Neuronal stem cell (in vitro differentiated cells): ENCODE measurements at regions not wholly inside any gene's neighbourhood (a gene's known extent, or its start where the extent isn't known, plus 50 kb on each side); places are given as distances from the start of the nearest gene placed in this dataset.

ENCODE experiments used
- DNase-seq: peaks from one replicate; pipeline ENCODE4 v3.0.0-alpha.2; 2013; ENCODE audit warnings: low spot score
- H2AFZ ChIP-seq: one replicate; pipeline ENCODE4 v1.6.1; 2013; ENCODE audit warnings: mild to moderate bottlenecking, low read length, inconsistent platforms
- H2AK5ac ChIP-seq: 2 replicates; pipeline ENCODE4 v1.6.1; 2013; ENCODE audit warnings: low read depth, mild to moderate bottlenecking, inconsistent platforms, low read length, moderate library complexity, mixed read lengths
- H2BK120ac ChIP-seq: 2 replicates; pipeline ENCODE4 v1.6.1; 2013; ENCODE audit warnings: low read depth, mild to moderate bottlenecking, inconsistent platforms, low read length, moderate library complexity, mixed read lengths
- H2BK12ac ChIP-seq: one replicate; pipeline ENCODE4 v1.6.1; 2013; ENCODE audit warnings: low read length, inconsistent platforms
- H2BK15ac ChIP-seq: 2 replicates; pipeline ENCODE4 v1.6.1; 2013; ENCODE audit warnings: mild to moderate bottlenecking, low read length, inconsistent platforms, mixed read lengths
- H2BK5ac ChIP-seq: one replicate; pipeline ENCODE4 v1.6.1; 2013; ENCODE audit warnings: inconsistent platforms, mild to moderate bottlenecking, low read length, moderate library complexity
- H3K14ac ChIP-seq: one replicate; pipeline ENCODE4 v1.6.1; 2013; ENCODE audit warnings: low read length, inconsistent platforms
- H3K18ac ChIP-seq: 2 replicates; pipeline ENCODE4 v1.6.1; 2013; ENCODE audit warnings: low read length, inconsistent platforms
- H3K23ac ChIP-seq: 2 replicates; pipeline ENCODE4 v1.6.1; 2013; ENCODE audit warnings: low read depth, mild to moderate bottlenecking, mixed read lengths, low read length, inconsistent platforms; ENCODE audit not compliant: poor library complexity
- H3K27ac ChIP-seq: replicated peaks from 3 replicates; pipeline ENCODE4 v1.5.1; 2013; ENCODE audit warnings: low read length, inconsistent platforms
- H3K27me3 ChIP-seq, 3 experiments: 2 replicates each; pipeline ENCODE4 v1.6.1; 2013; ENCODE audit warnings: low read length in 3 of 3, mild to moderate bottlenecking in 2 of 3, inconsistent platforms in 1 of 3, low read depth in 1 of 3, mixed read lengths in 1 of 3, moderate library complexity in 1 of 3; ENCODE audit not compliant: control insufficient read depth in 3 of 3, insufficient read depth in 3 of 3
- H3K36me3 ChIP-seq, 2 donors: replicated peaks in 1 of 2; 2 replicates each; pipeline ENCODE4 v1.6.1; 2013; ENCODE audit warnings: low read length in 2 of 2; ENCODE audit not compliant: control insufficient read depth in 2 of 2, insufficient read depth in 2 of 2
- H3K4ac ChIP-seq: 2 replicates; pipeline ENCODE4 v1.6.1; 2013; ENCODE audit warnings: inconsistent platforms, mild to moderate bottlenecking, low read length, moderate library complexity
- H3K4me1 ChIP-seq, 2 donors: 1 replicate in 1 of 2; 2 replicates in 1 of 2; pipeline ENCODE4 v1.6.1; 2013; ENCODE audit warnings: low read length in 2 of 2, low read depth in 1 of 2; ENCODE audit not compliant: control insufficient read depth in 2 of 2, insufficient read depth in 1 of 2
- H3K4me2 ChIP-seq: one replicate; pipeline ENCODE4 v1.6.1; 2013; ENCODE audit warnings: mild to moderate bottlenecking, low read length, inconsistent platforms; ENCODE audit not compliant: insufficient read depth, poor library complexity, severe bottlenecking
- H3K4me3 ChIP-seq, 2 donors: 2 replicates each; pipeline ENCODE4 v1.5.1; 2013; ENCODE audit warnings: low read length in 2 of 2, mild to moderate bottlenecking in 2 of 2, inconsistent platforms in 1 of 2, moderate library complexity in 1 of 2
- H3K79me1 ChIP-seq: one replicate; pipeline ENCODE4 v1.6.1; 2013; ENCODE audit warnings: low read depth, mild to moderate bottlenecking, inconsistent platforms, low read length, moderate library complexity
- H3K9ac ChIP-seq: one replicate; pipeline ENCODE4 v1.6.1; 2013; ENCODE audit warnings: mild to moderate bottlenecking, low read depth, low read length, inconsistent platforms; ENCODE audit not compliant: poor library complexity
- H3K9me3 ChIP-seq, 2 donors: replicated peaks in 1 of 2; 2 replicates each; pipeline versions ENCODE3 to v1.6.1; 2013; ENCODE audit warnings: low read length in 2 of 2, mild to moderate bottlenecking in 2 of 2, inconsistent platforms in 1 of 2, low read depth in 1 of 2, mixed read lengths in 1 of 2, moderate library complexity in 1 of 2; ENCODE audit not compliant: control insufficient read depth in 2 of 2, insufficient read depth in 1 of 2
- H4K8ac ChIP-seq: one replicate; pipeline ENCODE4 v1.6.1; 2013; ENCODE audit warnings: low read depth, mild to moderate bottlenecking, inconsistent platforms, low read length, moderate library complexity
- H4K91ac ChIP-seq: one replicate; pipeline ENCODE4 v1.6.1; 2013; ENCODE audit warnings: low read length, low read depth, mild to moderate bottlenecking, inconsistent platforms; ENCODE audit not compliant: poor library complexity
- WGBS, 2 donors: extraction: QIAGEN DNeasy Blood & Tissue Kit; methylation state at CpG; one replicate each; pipeline ENCODE4 v1.1.7; 2013; ENCODE audit warnings: missing lambda C conversion rate in 2 of 2, mixed read lengths in 1 of 2; ENCODE audit not compliant: insufficient read length in 2 of 2, insufficient replicate concordance in 1 of 2; ENCODE audit errors: extremely low coverage in 2 of 2; 5-methylcytosine and 5-hydroxymethylcytosine counted together

DNA sequence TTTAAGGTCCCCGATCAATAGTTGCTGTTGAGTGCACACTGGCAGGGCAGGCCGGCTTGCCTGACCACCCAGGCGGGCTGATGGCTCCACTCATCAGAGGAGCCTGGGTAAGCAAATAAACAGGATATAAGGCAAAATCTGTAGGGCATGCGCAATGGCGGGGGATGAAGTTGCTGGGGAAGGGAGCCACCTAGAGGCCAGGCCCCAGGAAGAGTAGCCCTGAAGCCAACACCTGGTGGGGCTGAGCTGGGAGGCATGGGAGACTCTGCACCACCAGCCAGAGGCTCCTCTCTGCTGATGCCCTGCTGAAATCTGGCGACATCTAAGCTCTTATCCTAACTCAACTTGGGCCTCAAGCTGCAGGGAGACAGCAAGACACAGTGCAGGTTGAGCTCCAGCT is 324.3 kb downstream of the ZNF536 start:
- H4K8ac ChIP-seq, result no peak overlapping the region
- no peak overlapping the region for H4K91ac ChIP-seq
- no peak overlapping the region for H2AFZ ChIP-seq
- H2BK120ac ChIP-seq, result no peak overlapping the region
- H3K4me3 ChIP-seq, result no peak overlapping the region
- no peak for DNase-seq
- H3K4me2 ChIP-seq, result no peak overlapping the region
- no peak overlapping the region for H2BK15ac ChIP-seq
- H3K79me1 ChIP-seq, result no peaks in the 10 kb centered on the region
- WGBS, 2 donors, result no CpG with 5 or more reads among the region's 6 CpGs
- H2BK12ac ChIP-seq, result no peak overlapping the region
- H3K4ac ChIP-seq, result no peak overlapping the region
- H3K27ac ChIP-seq, result no peak overlapping the region
- no peaks in the 10 kb centered on the region for H3K4me1 ChIP-seq
- no peaks in the 10 kb centered on the region for H3K9me3 ChIP-seq
- no peak overlapping the region for H3K23ac ChIP-seq
- no peak overlapping the region for H3K14ac ChIP-seq
- H3K27me3 ChIP-seq, result peaks cover 0 to 2% (median 0%) of the 10 kb centered on the region in 3 experiments
- H3K9ac ChIP-seq, result no peak overlapping the region
- no peak overlapping the region for H3K18ac ChIP-seq
- no peak overlapping the region for H2AK5ac ChIP-seq
- H2BK5ac ChIP-seq, result no peak overlapping the region
- no peaks in the 10 kb centered on the region for H3K36me3 ChIP-seq

DNA sequence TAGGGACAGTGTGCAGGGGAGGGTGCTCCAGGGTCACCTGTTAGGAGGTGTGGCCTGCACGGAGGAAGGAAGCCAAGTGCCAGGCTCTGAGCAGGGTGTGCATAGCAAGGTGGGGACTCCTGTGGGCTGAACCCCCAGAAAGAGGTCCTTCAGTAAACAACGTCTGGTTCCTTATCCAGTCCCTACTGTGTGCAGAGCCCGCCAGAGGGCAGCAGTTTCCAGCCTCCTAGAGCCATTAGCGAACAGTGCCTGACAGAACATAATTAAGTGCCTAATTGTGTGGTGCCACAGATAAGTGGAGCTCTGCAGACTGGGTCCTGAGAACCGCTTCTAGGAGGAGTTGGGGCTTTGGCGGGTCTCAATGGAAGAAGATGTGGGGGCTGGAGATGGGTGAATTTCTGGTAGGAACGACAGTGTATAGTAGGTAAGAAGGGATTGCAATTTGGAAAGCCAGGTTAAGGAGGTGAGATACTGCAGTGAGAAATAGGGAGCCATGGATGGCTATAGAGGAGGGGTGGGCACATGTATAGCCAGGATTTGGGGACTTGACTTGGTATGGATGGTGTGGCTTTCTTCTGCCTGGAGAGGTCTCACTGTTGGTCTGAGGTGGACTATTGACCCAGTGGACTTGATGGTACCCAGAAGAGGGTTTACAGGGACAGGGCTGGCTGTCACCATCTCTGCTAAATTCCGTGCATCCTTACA is 323.1 kb downstream of the ZNF536 start:
- Histone ChIP-seq H2BK5ac (no peak overlapping the region), H3K4ac (no peak overlapping the region), H4K8ac (no peak overlapping the region), H3K36me3 (no peaks in the 10 kb centered on the region), H2BK15ac (no peak overlapping the region), H3K4me3 (no peak overlapping the region), H3K79me1 (no peaks in the 10 kb centered on the region), H2BK12ac (no peak overlapping the region), H2BK120ac (no peak overlapping the region), H3K4me2 (no peak overlapping the region), H3K27me3 (peaks cover 0 to 7% (median 0%) of the 10 kb centered on the region in 3 experiments), H3K9me3 (no peaks in the 10 kb centered on the region), H3K14ac (no peak overlapping the region), H2AK5ac (no peak overlapping the region), H2AFZ (no peak overlapping the region), H4K91ac (no peak overlapping the region), H3K23ac (no peak overlapping the region), H3K9ac (no peak overlapping the region), H3K27ac (no peak overlapping the region), H3K18ac (no peak overlapping the region), H3K4me1 (peaks cover 0 to 5% of the 10 kb centered on the region in 2 donors)
- no CpG with 5 or more reads among the region's 8 CpGs for WGBS, 2 donors
- no peak for DNase-seq

DNA sequence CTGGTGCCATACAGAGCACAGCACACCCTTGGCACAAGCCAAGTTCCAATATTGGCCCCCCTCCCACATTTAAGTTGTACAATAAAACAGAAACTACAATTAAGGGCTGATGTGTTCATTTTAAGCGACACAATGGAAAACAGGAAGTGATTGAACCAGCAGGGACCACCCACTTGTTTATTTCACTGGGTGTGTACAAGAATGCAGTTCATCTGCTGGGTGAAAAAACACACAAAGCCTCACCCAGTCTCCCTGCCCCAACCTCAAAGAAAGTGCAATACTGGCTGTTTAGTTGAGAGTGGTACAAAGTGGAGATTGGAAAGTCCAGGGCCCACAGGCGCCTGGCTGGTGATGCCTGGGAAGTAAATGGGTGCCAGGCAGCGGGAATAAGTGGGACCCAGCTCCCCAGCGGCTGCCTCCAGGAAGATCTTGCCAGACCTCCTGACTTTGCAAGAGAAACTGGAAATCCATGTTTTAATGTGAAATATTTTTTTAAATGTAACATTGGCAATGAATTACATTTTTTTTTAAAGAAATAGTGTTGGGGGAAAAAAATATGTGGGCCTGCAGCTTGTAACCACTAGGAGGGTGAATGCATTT is 322.1 kb downstream of the ZNF536 start:
- Histone ChIP-seq H4K8ac (no peak overlapping the region), H3K4me3 (no peak overlapping the region), H2AFZ (no peak overlapping the region), H3K27me3 (peaks cover 0 to 11% (median 0%) of the 10 kb centered on the region in 3 experiments), H3K4me2 (no peak overlapping the region), H3K9me3 (no peaks in the 10 kb centered on the region), H2BK5ac (no peak overlapping the region), H3K14ac (no peak overlapping the region), H2AK5ac (no peak overlapping the region), H3K79me1 (no peaks in the 10 kb centered on the region), H2BK120ac (no peak overlapping the region), H3K36me3 (no peaks in the 10 kb centered on the region), H3K4ac (no peak overlapping the region), H3K18ac (no peak overlapping the region), H3K23ac (no peak overlapping the region), H3K4me1 (peaks cover 0 to 5% of the 10 kb centered on the region in 2 donors), H3K9ac (no peak overlapping the region), H3K27ac (no peak overlapping the region), H2BK12ac (no peak overlapping the region), H4K91ac (no peak overlapping the region), H2BK15ac (no peak overlapping the region)
- WGBS, 2 donors, result no CpG with 5 or more reads among the region's 4 CpGs
- DNase-seq, result no peak

DNA sequence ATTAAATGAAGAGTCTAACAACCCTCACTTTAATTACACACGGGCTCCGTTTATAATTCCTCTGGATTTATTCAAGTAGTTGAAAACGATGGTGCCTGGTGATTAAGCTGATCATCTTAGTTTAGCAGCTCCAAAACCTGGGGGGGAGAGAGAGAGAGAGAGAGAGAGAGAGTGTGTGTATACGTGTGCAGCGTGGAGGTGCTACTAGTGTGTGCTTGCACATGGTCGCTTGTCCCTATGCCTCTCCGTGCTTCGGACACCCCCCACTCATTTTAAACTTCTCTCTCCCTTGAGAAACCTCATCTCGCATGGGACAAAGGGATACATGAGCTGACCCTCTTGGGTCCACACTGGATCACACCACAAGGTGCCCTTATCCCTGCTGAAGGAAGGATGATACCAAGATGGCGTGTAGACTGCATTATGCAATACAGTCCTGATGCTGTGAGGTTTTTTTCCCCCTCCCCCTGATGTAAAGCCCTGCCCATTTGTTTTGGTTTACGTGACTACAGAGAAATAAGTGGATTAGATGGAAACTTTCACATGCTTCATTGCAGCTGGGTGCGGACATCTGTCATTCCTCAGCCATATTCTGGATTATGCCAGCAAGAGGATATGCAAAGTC is 320.8 kb downstream of the ZNF536 start:
- peaks cover 0 to 5% of the 10 kb centered on the region in 2 donors for H3K4me1 ChIP-seq
- no peak overlapping the region for H3K14ac ChIP-seq
- H3K23ac ChIP-seq, result no peak overlapping the region
- no peak for DNase-seq
- no CpG with 5 or more reads among the region's 12 CpGs for WGBS, 2 donors
- H4K91ac ChIP-seq, result no peak overlapping the region
- no peak overlapping the region for H3K9ac ChIP-seq
- no peak overlapping the region for H2AFZ ChIP-seq
- H3K4me2 ChIP-seq, result no peak overlapping the region
- no peak overlapping the region for H3K27ac ChIP-seq
- H3K9me3 ChIP-seq, result no peaks in the 10 kb centered on the region
- H2BK12ac ChIP-seq, result no peak overlapping the region
- H2AK5ac ChIP-seq, result no peak overlapping the region
- no peaks in the 10 kb centered on the region for H3K79me1 ChIP-seq
- no peak overlapping the region for H3K18ac ChIP-seq
- H3K36me3 ChIP-seq, result no peaks in the 10 kb centered on the region
- no peak overlapping the region for H4K8ac ChIP-seq
- no peak overlapping the region for H3K4me3 ChIP-seq
- H2BK5ac ChIP-seq, result no peak overlapping the region
- peak overlapping the region; percentile 22 for H2BK15ac ChIP-seq
- H3K27me3 ChIP-seq, result peaks cover 0 to 13% (median 0%) of the 10 kb centered on the region in 3 experiments
- no peak overlapping the region for H2BK120ac ChIP-seq
- H3K4ac ChIP-seq, result no peak overlapping the region
